SU-DHL-6 (cell line): ENCODE measurements at regions not wholly inside any gene's neighbourhood (a gene's known extent, or its start where the extent isn't known, plus 50 kb on each side); places are given as distances from the start of the nearest gene placed in this dataset.

Experiments
- H2AFZ ChIP-seq: fragments of 200-600 bp; sonication (generic); 2 replicates; pipeline ENCODE4 v1.6.1; 2014; ENCODE audit warnings: low read depth, mild to moderate bottlenecking, moderate library complexity, mixed read lengths, antibody characterized with exemption, low read length; ENCODE audit not compliant: severe bottlenecking
- H3F3A ChIP-seq: fragments of 200-600 bp; shearing (Covaris generic); 2 replicates; pipeline ENCODE4 v1.6.0; 2016; ENCODE audit warnings: antibody characterized with exemption, mild to moderate bottlenecking; ENCODE audit not compliant: insufficient read depth
- H3K27ac ChIP-seq: fragments of 200-600 bp; sonication (generic); 2 replicates; pipeline ENCODE4 v1.5.1; 2016; ENCODE audit warnings: low read depth, mild to moderate bottlenecking, low read length, moderate library complexity, mixed read lengths
- H3K27me3 ChIP-seq: fragments of 200-600 bp; sonication (generic), shearing (Covaris generic); 2 replicates; pipeline ENCODE4 v1.6.0; 2014; ENCODE audit warnings: mild to moderate bottlenecking, low read length
- H3K36me3 ChIP-seq: fragments of 200-600 bp; sonication (generic); 2 replicates; pipeline ENCODE4 v1.6.1; 2014; ENCODE audit warnings: mild to moderate bottlenecking, low read length, mixed read lengths
- H3K4me2 ChIP-seq: fragments of 300-600, 200-600 bp; shearing (Covaris generic), sonication (generic); 2 replicates; pipeline ENCODE4 v1.6.0; 2014; ENCODE audit warnings: low read length, low read depth, mild to moderate bottlenecking; ENCODE audit not compliant: poor library complexity, severe bottlenecking
- H3K4me3 ChIP-seq: fragments of 200-600 bp; sonication (generic); 2 replicates; pipeline ENCODE4 v1.5.1; 2014; ENCODE audit warnings: antibody characterized with exemption, low read length, mild to moderate bottlenecking, mixed read lengths; ENCODE audit not compliant: insufficient read depth, poor library complexity, severe bottlenecking
- H3K79me2 ChIP-seq: fragments of 200-600 bp; sonication (generic); 2 replicates; pipeline ENCODE4 v1.6.1; 2014; ENCODE audit warnings: mild to moderate bottlenecking, low read length, moderate library complexity; ENCODE audit not compliant: insufficient read depth
- H3K9ac ChIP-seq: fragments of 200-600 bp; sonication (generic); 2 replicates; pipeline ENCODE4 v1.7.0; 2014; ENCODE audit warnings: mild to moderate bottlenecking, low read length
- H3K9me2 ChIP-seq: fragments of 200-600 bp; sonication (generic); replicated peaks from 2 replicates; pipeline ENCODE4 v1.6.1; 2014; ENCODE audit warnings: low read length; ENCODE audit not compliant: insufficient read depth
- H3K9me3 ChIP-seq: fragments of 200-600 bp; sonication (generic); 2 replicates; pipeline ENCODE4 v1.6.1; 2014; ENCODE audit warnings: low read length, mixed read lengths; ENCODE audit not compliant: insufficient read depth
- H4K20me1 ChIP-seq: fragments of 200-600 bp; sonication (generic); 2 replicates; pipeline ENCODE4 v1.6.1; 2014; ENCODE audit warnings: low read depth, mild to moderate bottlenecking, antibody characterized with exemption, low read length, moderate library complexity, mixed read lengths
- CTCF ChIP-seq: fragments of 200-600 bp; sonication (generic); IDR thresholded peaks from one replicate; pipeline ENCODE4 v1.5.1; 2017; ENCODE audit warnings: antibody characterized with exemption, mild to moderate bottlenecking, low read length, moderate library complexity; ENCODE audit not compliant: insufficient read depth, poor library complexity, severe bottlenecking
- EZH2phosphoT487 ChIP-seq: fragments of 200-600 bp; sonication (generic), shearing (Covaris generic); conservative IDR thresholded peaks from 2 replicates; pipeline ENCODE4 v1.6.1; 2018; ENCODE audit warnings: mild to moderate bottlenecking, antibody characterized with exemption, low read length, moderate library complexity, mixed read lengths

GRCh38 chr2:142572346-142573132 lies 304.9 kb upstream of the KYNU start:
- Histone ChIP-seq H3K4me2 (no peak overlapping the region), H3K9me2 (no peaks in the 10 kb centered on the region), H3K27ac (no peak overlapping the region), H2AFZ (no peak overlapping the region), H3F3A (no peaks in the 10 kb centered on the region), H3K4me3 (no peak overlapping the region), H3K9ac (no peak overlapping the region), H4K20me1 (no peaks in the 10 kb centered on the region), H3K27me3 (no peaks in the 10 kb centered on the region), H3K79me2 (no peaks in the 10 kb centered on the region), H3K9me3 (no peaks in the 10 kb centered on the region), H3K36me3 (no peaks in the 10 kb centered on the region)
- no peak for TF ChIP-seq EZH2phosphoT487
- TF ChIP-seq CTCF: no peak

GRCh38 chr2:142571934-142572333 lies 305.5 kb upstream of the KYNU start:
- no peaks in the 10 kb centered on the region for H3K36me3 ChIP-seq
- no peaks in the 10 kb centered on the region for H3K9me3 ChIP-seq
- TF ChIP-seq EZH2phosphoT487 (no peak), CTCF (no peak)

DNA sequence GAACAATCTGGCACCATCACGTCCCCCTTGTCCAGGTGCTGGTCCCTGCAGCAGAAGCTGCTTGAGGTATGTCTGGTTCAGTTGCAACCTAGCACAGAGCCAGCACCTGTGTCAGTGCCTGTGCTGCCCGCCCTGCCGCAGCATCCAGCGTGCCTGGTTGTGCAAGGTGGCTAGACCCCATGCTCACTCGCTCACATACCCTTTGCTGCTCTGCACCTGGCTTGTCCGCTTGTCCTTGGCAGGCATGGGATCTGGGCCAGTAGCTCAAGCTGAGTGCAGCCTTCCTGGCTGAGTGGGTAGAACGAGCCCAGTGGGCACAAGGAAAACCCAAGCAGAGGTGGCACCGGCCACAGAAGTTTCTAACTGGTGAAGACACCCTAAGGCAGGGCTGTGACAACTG lies 314.6 kb upstream of the KYNU start:
- H3K79me2 ChIP-seq: no peaks in the 10 kb centered on the region
- H3K9me3 ChIP-seq: 0 out of 2 replicates have a peak, but pooled peaks cover 6% of the 10 kb centered on the region
- TF ChIP-seq CTCF (no peak), EZH2phosphoT487 (no peak)
- H3K27me3 ChIP-seq: no peaks in the 10 kb centered on the region
- H3K9ac ChIP-seq: no peak overlapping the region
- no peak overlapping the region for H3K27ac ChIP-seq
- no peaks in the 10 kb centered on the region for H3K36me3 ChIP-seq
- H3F3A ChIP-seq: no peaks in the 10 kb centered on the region
- H3K4me3 ChIP-seq: no peak overlapping the region
- H4K20me1 ChIP-seq: no peaks in the 10 kb centered on the region
- H2AFZ ChIP-seq: no peak overlapping the region
- H3K4me2 ChIP-seq: no peak overlapping the region
- no peaks in the 10 kb centered on the region for H3K9me2 ChIP-seq

More at GRCh38 chr2:142571934-142572333, 305.5 kb upstream of the KYNU start:
- H3K27ac ChIP-seq: no peak overlapping the region
- no peak overlapping the region for H3K4me3 ChIP-seq
- no peak overlapping the region for H2AFZ ChIP-seq
- no peaks in the 10 kb centered on the region for H4K20me1 ChIP-seq
- no peaks in the 10 kb centered on the region for H3K79me2 ChIP-seq
- H3K9ac ChIP-seq: no peak overlapping the region
- no peaks in the 10 kb centered on the region for H3F3A ChIP-seq
- H3K27me3 ChIP-seq: no peaks in the 10 kb centered on the region
- H3K4me2 ChIP-seq: no peak overlapping the region
- no peaks in the 10 kb centered on the region for H3K9me2 ChIP-seq
